Keratinocyte (primary cell): ENCODE measurements at regions not wholly inside any gene's neighbourhood (a gene's known extent, or its start where the extent isn't known, plus 50 kb on each side); places are given as distances from the start of the nearest gene placed in this dataset.

ENCODE experiments used
- DNase-seq: peaks from one replicate; pipeline ENCODE4 v3.0.0-alpha.2; 2011; ENCODE audit warnings: low read depth, missing footprints, low spot score
- FAIRE-seq: peaks from 2 replicates; lab custom pipeline; 2011; peaks lifted over from hg19 to GRCh38; lab: Jason Lieb, UNC
- H2AFZ ChIP-seq: 2 replicates; pipeline ENCODE4 v1.6.0; 2012; ENCODE audit warnings: low read length, control low read depth, inconsistent platforms; ENCODE audit not compliant: control insufficient read depth
- H3K27ac ChIP-seq: 2 replicates; pipeline ENCODE4 v1.5.1; 2011; ENCODE audit warnings: low read length; ENCODE audit not compliant: control insufficient read depth, insufficient read depth
- H3K27me3 ChIP-seq: 3 replicates; pipeline ENCODE4 v1.6.0; 2011; ENCODE audit warnings: low read length; ENCODE audit not compliant: control insufficient read depth, insufficient read depth; ENCODE audit errors: extremely low read depth
- H3K36me3 ChIP-seq, 2 experiments: 2 replicates in 1 of 2; 3 replicates in 1 of 2; pipeline ENCODE4 v1.5.1; 2011; ENCODE audit warnings: low read length in 2 of 2, mild to moderate bottlenecking in 1 of 2; ENCODE audit not compliant: control insufficient read depth in 2 of 2, insufficient read depth in 2 of 2; ENCODE audit errors: extremely low read depth in 1 of 2
- H3K4me1 ChIP-seq: 3 replicates; pipeline ENCODE4 v1.5.1; 2011; ENCODE audit warnings: low read length; ENCODE audit not compliant: control insufficient read depth, insufficient read depth; ENCODE audit errors: extremely low read depth
- H3K4me2 ChIP-seq: 3 replicates; pipeline ENCODE4 v1.6.0; 2011; ENCODE audit warnings: low read depth, low read length; ENCODE audit not compliant: control insufficient read depth, insufficient read depth; ENCODE audit errors: extremely low read depth
- H3K4me3 ChIP-seq, 3 experiments: fragments of 200-600 bp in 1 of 3; sonication (generic) in 1 of 3; 2 replicates in 2 of 3; 3 replicates in 1 of 3; pipeline ENCODE4 v1.5.1; 2011 to 2016; ENCODE audit warnings: low read length in 3 of 3, mild to moderate bottlenecking in 3 of 3, control low read depth in 2 of 3, inconsistent platforms in 1 of 3, low read depth in 1 of 3, mixed read lengths in 1 of 3, mixed run types in 1 of 3, moderate library complexity in 1 of 3; ENCODE audit not compliant: control insufficient read depth in 2 of 3, insufficient read depth in 2 of 3; ENCODE audit errors: extremely low read depth in 1 of 3
- H3K79me2 ChIP-seq: 2 replicates; pipeline ENCODE4 v1.6.0; 2012; ENCODE audit warnings: low read length; ENCODE audit not compliant: control insufficient read depth, insufficient read depth
- H3K9ac ChIP-seq: 3 replicates; pipeline ENCODE4 v1.6.0; 2011; ENCODE audit warnings: low read length; ENCODE audit not compliant: control insufficient read depth, insufficient read depth; ENCODE audit errors: extremely low read depth
- H3K9me1 ChIP-seq: 3 replicates; pipeline ENCODE4 v1.6.0; 2011; ENCODE audit warnings: low read length; ENCODE audit not compliant: control insufficient read depth, insufficient read depth; ENCODE audit errors: extremely low read depth
- H3K9me3 ChIP-seq: 2 replicates; pipeline ENCODE4 v1.5.1; 2012; ENCODE audit warnings: low read depth, low read length; ENCODE audit not compliant: control insufficient read depth
- H4K20me1 ChIP-seq: 3 replicates; pipeline ENCODE4 v1.6.0; 2011; ENCODE audit warnings: low read length; ENCODE audit not compliant: control insufficient read depth, insufficient read depth; ENCODE audit errors: extremely low read depth
- EZH2 ChIP-seq: IDR thresholded peaks from one replicate; pipeline ENCODE4 v1.6.1; 2012; ENCODE audit warnings: inconsistent platforms, mild to moderate bottlenecking, low read length, moderate library complexity
- dilution Hi-C: fragments of 300-500 bp; cut with MboI; formaldehyde crosslinking; loops from one replicate; pipeline ENCODE4 v1.7.0; 2020; ENCODE audit warnings: low sequenced_read_pairs; ENCODE audit not compliant: extremely low pct_ligation_motif_present
- TF ChIP-seq, protein P1 (sequence below), 3 experiments: IDR thresholded peaks in 1 of 3; conservative IDR thresholded peaks in 1 of 3; optimal IDR thresholded peaks in 1 of 3; 2 replicates in 2 of 3; 3 replicates in 1 of 3; pipeline versions ENCODE3 to v1.5.1; 2011; ENCODE audit warnings: low read length in 3 of 3, mild to moderate bottlenecking in 3 of 3, moderate library complexity in 2 of 3, control low read depth in 1 of 3, inconsistent platforms in 1 of 3; ENCODE audit not compliant: insufficient read depth in 2 of 3; ENCODE audit errors: extremely low read depth in 1 of 3

DNA sequence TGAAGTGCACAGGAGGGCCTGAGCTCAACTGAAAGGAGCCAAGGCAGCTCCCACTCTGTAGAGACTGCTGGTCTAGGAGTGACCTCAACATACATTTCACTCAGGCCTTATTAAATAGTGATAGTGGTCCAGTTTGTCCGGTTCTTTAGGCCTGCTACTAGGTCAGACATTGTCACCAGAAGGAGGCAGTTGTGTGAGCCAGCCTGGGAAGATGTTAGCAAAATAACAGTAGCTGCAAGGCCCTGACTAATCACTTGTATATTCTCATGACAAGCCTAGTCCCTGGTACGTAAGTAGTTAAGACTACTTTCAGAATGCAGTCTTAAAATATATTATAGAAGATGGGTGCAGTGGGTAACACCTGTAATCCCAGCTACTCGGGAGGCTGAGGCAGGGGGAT is 264.0 kb upstream of the CAMK1G start:
- Histone ChIP-seq H3K27me3 (no peaks in the 10 kb centered on the region), H3K4me2 (peak overlapping the region; percentile 71), H2AFZ (peak overlapping the region; percentile 52), H3K4me3 (peak overlapping the region in 1 of 3 experiments; percentile 0), H3K9ac (peak overlapping the region; percentile 43), H3K79me2 (no peaks in the 10 kb centered on the region), H4K20me1 (no peaks in the 10 kb centered on the region), H3K9me1 (no peaks in the 10 kb centered on the region), H3K4me1 (peaks cover 37% of the 10 kb centered on the region), H3K27ac (peak overlapping the region; percentile 75), H3K36me3 (no peaks in the 10 kb centered on the region), H3K9me3 (no peaks in the 10 kb centered on the region)
- dilution Hi-C loops, result no loop called here
- FAIRE-seq (peak; percentile 62), DNase-seq (peak; percentile 9)
- TF ChIP-seq, protein P1, sequence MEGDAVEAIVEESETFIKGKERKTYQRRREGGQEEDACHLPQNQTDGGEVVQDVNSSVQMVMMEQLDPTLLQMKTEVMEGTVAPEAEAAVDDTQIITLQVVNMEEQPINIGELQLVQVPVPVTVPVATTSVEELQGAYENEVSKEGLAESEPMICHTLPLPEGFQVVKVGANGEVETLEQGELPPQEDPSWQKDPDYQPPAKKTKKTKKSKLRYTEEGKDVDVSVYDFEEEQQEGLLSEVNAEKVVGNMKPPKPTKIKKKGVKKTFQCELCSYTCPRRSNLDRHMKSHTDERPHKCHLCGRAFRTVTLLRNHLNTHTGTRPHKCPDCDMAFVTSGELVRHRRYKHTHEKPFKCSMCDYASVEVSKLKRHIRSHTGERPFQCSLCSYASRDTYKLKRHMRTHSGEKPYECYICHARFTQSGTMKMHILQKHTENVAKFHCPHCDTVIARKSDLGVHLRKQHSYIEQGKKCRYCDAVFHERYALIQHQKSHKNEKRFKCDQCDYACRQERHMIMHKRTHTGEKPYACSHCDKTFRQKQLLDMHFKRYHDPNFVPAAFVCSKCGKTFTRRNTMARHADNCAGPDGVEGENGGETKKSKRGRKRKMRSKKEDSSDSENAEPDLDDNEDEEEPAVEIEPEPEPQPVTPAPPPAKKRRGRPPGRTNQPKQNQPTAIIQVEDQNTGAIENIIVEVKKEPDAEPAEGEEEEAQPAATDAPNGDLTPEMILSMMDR (optimal IDR thresholded peaks at IDR 0.05 in 1 of 3, IDR thresholded peaks at IDR 0.05 in 1 of 3, conservative IDR thresholded peaks at IDR 0.05 in 1 of 3; ENCODE audit: extremely low read depth in 1 of 3, insufficient read depth in 2 of 3, low read length in 3 of 3), result peak in 2 of 3 experiments; percentile 25 to 26
- TF ChIP-seq EZH2, result no peak

DNA sequence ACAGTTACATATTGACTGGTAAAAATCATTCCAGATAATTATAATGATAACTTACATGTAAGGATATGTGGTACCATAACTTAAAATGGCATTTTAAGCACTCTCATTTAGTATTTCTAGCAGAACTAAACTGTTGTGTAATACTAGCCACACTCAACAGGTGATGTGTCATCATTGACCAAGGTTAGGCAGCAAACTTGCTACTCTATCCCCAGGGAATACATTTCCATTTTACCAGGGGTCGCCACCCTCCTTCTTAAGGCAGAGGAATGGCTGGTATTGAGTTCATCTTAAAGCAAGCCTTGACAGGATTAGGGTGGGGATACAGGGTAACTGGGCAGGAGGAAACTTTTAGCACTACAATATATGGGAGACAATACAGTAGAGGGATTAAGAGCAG is 259.8 kb upstream of the CAMK1G start:
- no peak for TF ChIP-seq EZH2
- TF ChIP-seq, protein P1 (optimal IDR thresholded peaks at IDR 0.05 in 1 of 3, IDR thresholded peaks at IDR 0.05 in 1 of 3, conservative IDR thresholded peaks at IDR 0.05 in 1 of 3; ENCODE audit: extremely low read depth in 1 of 3, insufficient read depth in 2 of 3, low read length in 3 of 3), result no peak
- FAIRE-seq, result peak; percentile 96

More for the DNA sequence above, 259.8 kb upstream of the CAMK1G start:
- DNase-seq, result peak; percentile 35
- H3K27me3 ChIP-seq, result no peaks in the 10 kb centered on the region
- H3K36me3 ChIP-seq, result no peaks in the 10 kb centered on the region
- peak overlapping the region; percentile 70 for H3K27ac ChIP-seq
- no peaks in the 10 kb centered on the region for H3K79me2 ChIP-seq
- no peak overlapping the region for H3K9ac ChIP-seq
- dilution Hi-C loops, result no loop called here
- H3K9me3 ChIP-seq, result no peaks in the 10 kb centered on the region
- no peak overlapping the region for H3K4me3 ChIP-seq
- no peaks in the 10 kb centered on the region for H4K20me1 ChIP-seq
- H3K4me2 ChIP-seq, result peak overlapping the region; percentile 40
- peaks cover 43% of the 10 kb centered on the region for H3K4me1 ChIP-seq
- no peak overlapping the region for H2AFZ ChIP-seq
- H3K9me1 ChIP-seq, result no peaks in the 10 kb centered on the region
